Body of pancreas (tissue), 4 donors: ENCODE measurements at regions not wholly inside any gene's neighbourhood (a gene's known extent, or its start where the extent isn't known, plus 50 kb on each side); places are given as distances from the start of the nearest gene placed in this dataset.

ENCODE experiments used
- CTCF ChIP-seq, 7 experiments: fragments of 450-650 bp in 4 of 7; fragments of 200-600 bp in 3 of 7; sonication (generic) in 3 of 7; IDR thresholded peaks; one replicate each; pipeline ENCODE4 v1.5.1; 2016 to 2019; ENCODE audit warnings: antibody characterized with exemption in 7 of 7
- POLR2A ChIP-seq, 3 donors: fragments of 450-650 bp; IDR thresholded peaks; one replicate each; pipeline ENCODE4 v1.6.1; 2016; ENCODE audit warnings: antibody characterized with exemption in 3 of 3, mild to moderate bottlenecking in 2 of 3

DNA sequence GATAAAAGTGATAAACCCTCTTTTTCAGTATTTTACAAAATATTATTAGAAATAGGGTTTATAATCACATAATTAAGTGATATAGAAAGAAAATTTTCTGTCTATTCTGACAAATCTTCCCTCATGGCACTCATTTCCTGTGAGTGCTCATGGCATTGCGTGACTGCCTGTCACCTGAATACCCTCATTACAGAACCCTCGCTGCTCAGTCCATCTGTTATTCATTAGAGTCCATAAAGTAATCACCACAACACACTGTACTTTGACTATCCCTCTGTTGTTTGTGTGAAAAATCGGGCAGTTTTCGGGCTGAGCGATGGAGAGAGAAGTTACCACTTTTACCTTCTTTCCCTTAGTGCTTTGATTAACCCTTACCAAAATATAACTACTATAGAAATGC lies 100.4 kb upstream of the BRINP3 start:
- no peak for TF ChIP-seq CTCF (IDR thresholded peaks at IDR 0.05)
- TF ChIP-seq POLR2A (IDR thresholded peaks at IDR 0.05), result no peak
